Motor neuron (in vitro differentiated cells): ENCODE measurements at regions not wholly inside any gene's neighbourhood (a gene's known extent, or its start where the extent isn't known, plus 50 kb on each side); places are given as distances from the start of the nearest gene placed in this dataset.

Source experiments
- ATAC-seq, 8 experiments: fragments of 200-7000 bp; cut with Tn5 transposase; replicated peaks in 6 of 8; 2 replicates each; pipeline ENCODE4 v1.8.0; 2021; ENCODE audit warnings: mild to moderate bottlenecking in 8 of 8, moderate library complexity in 8 of 8
- H3K27ac ChIP-seq, 2 donors: fragments of 250-450 bp; sonication (Bioruptor Pico); 2 replicates each; pipeline ENCODE4 v1.9.0; 2021; ENCODE audit warnings: antibody characterized with exemption in 2 of 2, mild to moderate bottlenecking in 2 of 2, moderate library complexity in 1 of 2
- H3K4me1 ChIP-seq, 2 donors: fragments of 250-450 bp; sonication (Bioruptor Pico); replicated peaks in 1 of 2; 2 replicates each; pipeline ENCODE4 v1.6.1; 2021; ENCODE audit warnings: antibody characterized with exemption in 2 of 2, mild to moderate bottlenecking in 2 of 2, moderate library complexity in 1 of 2
- H3K4me3 ChIP-seq, 5 donors: fragments of 250-450 bp; sonication (Bioruptor Pico); 2 replicates each; pipeline ENCODE4 v1.9.0; 2021; ENCODE audit warnings: antibody characterized with exemption in 5 of 5, mild to moderate bottlenecking in 5 of 5, moderate library complexity in 4 of 5
- WGBS, 10 experiments: fragments of 450-650 bp; shearing (Covaris generic); methylation state at CpG; one replicate each; pipeline ENCODE4 v1.0.0; 2022; 5-methylcytosine and 5-hydroxymethylcytosine counted together
- in situ Hi-C, 9 experiments: fragments of 400-800 bp; cut with MboI; loops; one replicate each; pipeline ENCODE4 v1.15.0; 2021; ENCODE audit warnings: low sequenced_read_pairs in 9 of 9, low pct_unique_long_range_greater_than_20kb in 2 of 9; ENCODE audit not compliant: unreplicated experiment in 9 of 9

DNA sequence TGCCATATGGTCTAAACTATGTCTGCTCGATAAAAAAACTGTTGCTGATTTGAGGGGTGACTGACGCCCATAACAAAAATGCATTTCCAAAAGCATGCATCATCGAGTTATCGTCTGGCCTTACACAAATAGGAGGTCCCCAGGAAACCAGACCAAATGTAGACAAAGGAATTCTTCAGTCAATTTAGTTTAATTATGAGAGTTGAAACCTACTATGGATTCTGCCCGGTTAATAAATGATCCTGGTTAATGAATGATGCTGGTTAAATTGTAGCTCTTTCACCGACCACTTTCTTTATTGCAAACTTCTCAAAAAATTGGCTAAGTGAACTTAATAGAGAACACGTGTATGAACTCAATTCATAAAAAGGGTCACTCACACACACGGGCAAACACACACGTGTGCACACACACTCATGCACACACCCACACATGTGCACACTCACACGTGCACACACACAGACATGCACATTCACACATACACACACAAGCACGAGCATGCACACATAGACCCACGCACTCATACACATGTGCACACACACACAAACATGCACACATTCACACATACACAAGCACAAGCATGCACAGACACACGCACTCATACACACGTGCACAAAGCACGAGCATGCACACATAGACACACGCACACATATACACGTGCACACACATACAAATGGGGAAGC lies 59.0 kb upstream of the SALL3 start:
- 6 to 71% (median 47%) methylated on average over 5 to 12 of the region's 17 CpGs; no CpG with 5 or more reads in 3 of the 10 experiments for WGBS, 10 experiments
- in situ Hi-C loops, result no loop called here
- Histone ChIP-seq H3K4me1 (no peaks in the 10 kb centered on the region), H3K4me3 (no peak overlapping the region), H3K27ac (no peak overlapping the region)
- no peak for ATAC-seq

DNA sequence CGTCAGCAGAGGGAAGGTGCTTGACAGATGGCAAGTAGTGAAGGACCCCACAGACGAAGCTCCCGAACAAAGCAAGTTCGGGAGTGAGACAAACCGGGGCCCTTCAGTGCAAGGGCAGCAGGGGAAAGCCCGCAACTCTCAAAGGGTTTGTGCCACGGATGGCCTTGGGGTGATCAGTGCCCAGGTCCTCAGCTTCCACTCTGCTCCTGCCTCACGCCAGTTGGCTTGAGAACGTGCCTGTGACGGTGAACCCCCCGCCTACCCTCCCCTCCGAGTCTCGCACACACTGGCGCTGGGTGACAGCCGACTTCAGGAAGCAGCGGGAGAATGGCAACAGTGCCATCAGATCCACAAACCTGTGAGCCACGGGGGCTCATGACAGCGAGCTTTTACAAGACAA lies 56.8 kb upstream of the SALL3 start:
- WGBS, 10 experiments, result 1 to 89% (median 72%) methylated on average over 3 to 13 of the region's 18 CpGs; no CpG with 5 or more reads in 3 of the 10 experiments
- Histone ChIP-seq H3K27ac (no peak overlapping the region), H3K4me3 (no peak overlapping the region), H3K4me1 (no peaks in the 10 kb centered on the region)
- no peak for ATAC-seq
- in situ Hi-C loops, result no loop called here

DNA sequence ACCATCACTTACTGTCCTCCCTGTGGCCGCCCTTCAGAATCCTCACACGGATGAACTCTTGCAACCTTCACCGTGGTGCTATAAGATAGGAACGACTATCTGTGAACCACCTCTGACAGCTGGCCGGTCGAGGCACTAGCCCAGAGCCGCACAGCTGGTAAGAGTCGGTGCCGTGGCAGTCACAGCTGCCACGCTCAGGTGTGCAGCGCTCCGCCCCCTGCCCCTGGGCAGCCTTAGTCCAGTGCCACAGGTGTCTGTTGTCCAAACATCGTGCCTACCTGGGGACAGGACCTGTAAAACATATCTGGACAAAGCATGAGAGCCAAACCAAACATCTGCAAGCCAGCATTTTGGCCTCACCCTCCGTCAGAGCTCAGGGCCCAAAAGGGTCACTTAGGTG lies 55.3 kb upstream of the SALL3 start:
- Histone ChIP-seq H3K27ac (no peak overlapping the region), H3K4me1 (no peaks in the 10 kb centered on the region), H3K4me3 (no peak overlapping the region)
- ATAC-seq, result no peak
- in situ Hi-C loops, result no loop called here
- 70 to 100% (median 93%) methylated on average over 2 to 7 of the region's 14 CpGs; no CpG with 5 or more reads in 6 of the 10 experiments for WGBS, 10 experiments

DNA sequence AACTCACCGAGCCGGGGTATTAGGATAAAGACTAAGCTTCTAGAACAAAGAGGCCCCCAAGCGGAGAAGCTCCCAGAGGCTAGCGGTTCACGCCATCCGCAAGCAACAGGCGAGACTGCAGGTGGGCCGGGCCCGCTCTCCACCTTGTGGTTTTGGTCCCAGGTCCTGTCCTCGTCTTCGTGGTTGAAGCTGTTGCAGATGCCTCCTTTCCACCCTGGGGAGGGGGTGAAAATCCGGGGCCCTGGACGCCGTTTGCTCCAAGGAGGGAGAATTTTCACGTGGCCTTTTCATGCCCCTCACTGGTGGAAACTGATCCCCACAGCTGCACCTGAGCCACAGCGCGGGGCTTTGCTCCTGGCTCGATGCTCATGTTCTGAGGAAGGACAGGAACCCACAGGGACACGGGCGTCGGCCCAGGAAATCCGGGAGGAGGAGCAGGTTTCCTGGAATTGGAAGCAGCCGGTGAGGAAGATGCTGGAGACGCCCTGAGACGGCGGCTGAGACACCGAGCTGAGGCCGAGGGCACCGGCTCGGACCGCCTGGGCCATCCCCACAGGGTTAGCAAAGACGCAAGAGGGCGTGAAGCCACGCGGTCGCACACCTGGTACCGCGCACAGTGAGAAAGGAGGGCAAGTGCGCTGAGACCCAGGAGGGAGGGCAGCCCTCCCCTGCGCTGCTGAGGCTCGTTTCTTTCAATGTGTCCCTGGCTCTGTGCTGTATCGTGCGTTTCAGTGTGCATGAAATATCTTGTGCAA lies 54.7 kb upstream of the SALL3 start:
- ATAC-seq, result no peak
- in situ Hi-C loops, result no loop called here
- H3K27ac ChIP-seq, result no peak overlapping the region
- H3K4me1 ChIP-seq, result no peaks in the 10 kb centered on the region
- H3K4me3 ChIP-seq, result no peak overlapping the region
- WGBS, 10 experiments, result 78 to 100% (median 93%) methylated on average over 6 to 13 of the region's 43 CpGs; no CpG with 5 or more reads in 6 of the 10 experiments

DNA sequence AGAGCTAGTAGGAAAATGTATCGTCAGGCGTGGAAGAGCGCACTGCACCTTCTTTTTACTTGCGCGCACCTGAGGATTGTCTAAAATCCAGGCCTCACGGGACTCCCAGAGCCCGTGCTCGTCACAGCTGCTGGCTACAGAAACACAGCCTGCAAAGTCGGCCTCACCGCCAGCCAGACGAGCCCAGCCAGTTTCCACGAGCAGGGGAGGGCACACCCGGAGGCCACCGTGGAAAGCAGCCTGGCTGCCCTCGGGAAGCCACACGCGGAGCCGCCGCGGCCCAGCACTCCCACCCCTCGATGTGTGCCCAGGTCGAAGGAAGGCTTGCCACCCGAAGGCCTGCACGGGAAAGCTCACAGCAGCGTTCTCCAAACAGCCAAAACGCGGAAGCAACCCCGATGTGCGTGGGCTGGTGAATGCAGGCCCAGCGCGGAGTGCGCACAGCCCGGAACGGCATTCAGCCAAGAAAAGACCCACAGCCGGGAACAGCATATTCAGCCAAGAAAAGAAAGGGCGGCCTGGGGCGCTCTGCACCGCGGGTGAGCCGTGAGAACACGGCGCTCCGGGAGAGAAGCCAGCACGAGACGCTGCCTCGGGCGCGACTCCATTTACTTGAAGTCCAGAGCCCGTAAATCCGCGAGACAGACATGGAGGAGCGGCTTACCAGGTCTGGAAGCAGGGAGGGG lies 53.9 kb upstream of the SALL3 start:
- WGBS, 10 experiments, result 51 to 100% (median 87%) methylated on average over 1 to 9 of the region's 52 CpGs; no CpG with 5 or more reads in 4 of the 10 experiments
- H3K4me1 ChIP-seq, result peaks cover 0 to 4% of the 10 kb centered on the region in 2 donors
- ATAC-seq, result no peak
- no peak overlapping the region for H3K4me3 ChIP-seq
- H3K27ac ChIP-seq, result no peak overlapping the region
- in situ Hi-C loops, result no loop called here

DNA sequence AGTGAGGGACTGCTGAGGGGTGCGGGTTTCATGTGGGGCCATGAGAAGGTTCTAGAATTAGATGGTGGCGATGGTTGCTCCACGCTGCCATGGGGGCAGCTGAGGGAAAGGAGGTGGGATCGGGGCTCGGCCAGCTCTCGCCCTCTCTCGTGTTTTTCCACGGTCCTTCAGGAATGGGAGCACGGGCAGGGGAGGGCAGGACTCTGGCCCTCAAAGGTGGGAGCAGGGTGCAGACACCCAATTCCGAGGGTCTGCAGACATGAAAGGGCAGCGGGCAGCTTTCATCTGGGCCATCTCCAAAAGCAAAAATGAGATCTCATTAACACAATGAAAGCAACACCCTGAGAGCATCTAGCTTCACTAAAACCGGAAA lies 53.4 kb upstream of the SALL3 start:
- H3K27ac ChIP-seq, result no peak overlapping the region
- in situ Hi-C loops, result no loop called here
- peaks cover 0 to 8% of the 10 kb centered on the region in 2 donors for H3K4me1 ChIP-seq
- no peak overlapping the region for H3K4me3 ChIP-seq
- ATAC-seq, result no peak
- 0 to 100% (median 8%) methylated on average over 1 to 5 of the region's 12 CpGs; no CpG with 5 or more reads in 7 of the 10 experiments for WGBS, 10 experiments

DNA sequence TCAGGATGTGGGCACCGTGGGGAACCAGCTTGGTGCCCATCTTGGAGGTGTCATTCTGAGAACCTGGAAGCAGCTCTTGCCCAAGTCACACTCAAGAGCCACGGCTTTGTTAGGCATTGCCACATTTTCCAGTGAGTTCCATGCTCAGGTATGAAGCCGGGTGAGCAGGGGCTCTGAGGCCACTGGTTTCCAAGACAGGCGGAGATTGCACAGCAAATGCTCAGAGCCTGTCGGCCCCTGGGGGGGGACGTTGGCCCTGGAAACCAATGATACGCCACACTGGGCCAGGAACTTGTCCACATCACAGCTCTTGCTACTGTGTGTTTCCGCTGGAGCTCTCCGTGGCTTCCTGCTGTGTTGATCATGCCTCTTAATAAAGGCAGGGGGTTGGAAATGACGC lies 52.5 kb upstream of the SALL3 start:
- WGBS, 10 experiments, result 16 to 100% (median 82%) methylated on average over 1 to 5 of the region's 10 CpGs; no CpG with 5 or more reads in 2 of the 10 experiments
- Histone ChIP-seq H3K27ac (no peak overlapping the region), H3K4me3 (no peak overlapping the region), H3K4me1 (peaks cover 0 to 8% of the 10 kb centered on the region in 2 donors)
- in situ Hi-C loops, result no loop called here
- no peak for ATAC-seq

DNA sequence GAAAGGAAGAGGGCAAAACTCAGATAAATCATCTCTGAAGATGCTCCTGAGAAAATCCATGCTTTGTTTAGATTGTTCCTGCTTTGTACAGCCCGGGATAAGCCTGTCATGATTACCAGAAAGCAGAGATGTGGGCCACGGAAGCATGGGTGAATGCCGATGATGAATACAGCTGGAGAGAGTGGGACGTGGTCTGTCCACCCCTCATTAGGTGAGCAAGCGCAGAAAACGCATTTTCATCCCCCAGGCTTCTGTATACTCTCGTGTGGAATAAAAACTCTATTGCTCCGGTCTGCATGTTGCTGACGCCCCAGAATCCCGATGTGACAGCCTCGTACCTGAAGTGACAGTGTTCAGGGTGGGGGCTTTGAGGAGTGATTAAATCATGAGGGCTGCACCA lies 52.0 kb upstream of the SALL3 start:
- Histone ChIP-seq H3K4me3 (no peak overlapping the region), H3K27ac (no peak overlapping the region), H3K4me1 (peaks cover 0 to 8% of the 10 kb centered on the region in 2 donors)
- in situ Hi-C loops, result no loop called here
- no peak for ATAC-seq
- WGBS, 10 experiments, result 17 to 100% (median 80%) methylated on average over 1 to 11 of the region's 11 CpGs; no CpG with 5 or more reads in 2 of the 10 experiments

DNA sequence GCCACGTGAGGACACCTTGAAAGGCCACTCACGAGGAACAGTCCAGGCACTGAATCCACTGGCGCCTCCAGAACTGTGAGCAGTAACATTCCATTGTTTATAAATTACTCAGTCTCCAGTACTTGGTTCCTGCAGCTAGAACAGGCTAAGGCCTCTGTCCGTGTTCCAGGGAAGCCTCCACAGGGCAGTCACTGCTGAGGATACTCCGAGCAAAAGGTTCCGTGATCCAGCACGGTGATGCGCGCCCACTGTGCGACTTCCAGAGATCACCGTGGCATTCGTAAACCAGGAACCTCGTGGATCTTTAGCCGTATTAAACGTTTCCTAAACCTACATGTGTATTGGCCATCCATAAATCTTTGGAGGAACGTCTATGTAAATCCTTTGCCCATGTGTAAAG lies 51.5 kb upstream of the SALL3 start:
- in situ Hi-C loops, result no loop called here
- WGBS, 10 experiments, result 0 to 94% (median 66%) methylated on average over 1 to 11 of the region's 16 CpGs; no CpG with 5 or more reads in 2 of the 10 experiments
- no peak overlapping the region for H3K27ac ChIP-seq
- peaks cover 0 to 8% of the 10 kb centered on the region in 2 donors for H3K4me1 ChIP-seq
- ATAC-seq, result no peak
- H3K4me3 ChIP-seq, result no peak overlapping the region

DNA sequence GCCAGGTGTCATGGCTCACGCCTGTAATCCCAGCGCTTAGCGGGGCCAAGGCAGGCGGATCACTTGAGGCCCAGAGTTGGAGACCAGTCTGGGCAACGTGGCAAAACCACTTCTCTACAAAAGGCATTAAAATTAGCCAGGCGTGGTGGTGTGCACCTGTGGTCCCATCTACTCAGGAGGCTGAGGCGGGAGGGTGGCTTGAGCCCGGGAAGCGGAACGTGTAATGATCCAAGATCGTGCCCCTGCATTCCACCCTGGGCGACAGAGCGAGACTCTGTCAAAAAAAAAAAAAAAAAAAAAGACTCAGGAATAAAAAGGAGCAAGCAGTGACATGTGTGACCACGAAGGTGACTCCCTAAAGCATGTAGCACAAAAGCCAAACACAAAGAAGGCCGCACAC lies 50.1 kb upstream of the SALL3 start:
- no peak for ATAC-seq
- no peak overlapping the region for H3K4me3 ChIP-seq
- 27 to 95% (median 80%) methylated on average over 1 to 15 of the region's 15 CpGs; no CpG with 5 or more reads in 1 of the 10 experiments for WGBS, 10 experiments
- H3K27ac ChIP-seq, result no peak overlapping the region
- in situ Hi-C loops, result no loop called here
- H3K4me1 ChIP-seq, result peaks cover 0 to 8% of the 10 kb centered on the region in 2 donors
